ENCODE measurements at regions not wholly inside any gene's neighbourhood (a gene's known extent, or its start where the extent isn't known, plus 50 kb on each side); places are given as distances from the start of the nearest gene placed in this dataset.

DNA sequence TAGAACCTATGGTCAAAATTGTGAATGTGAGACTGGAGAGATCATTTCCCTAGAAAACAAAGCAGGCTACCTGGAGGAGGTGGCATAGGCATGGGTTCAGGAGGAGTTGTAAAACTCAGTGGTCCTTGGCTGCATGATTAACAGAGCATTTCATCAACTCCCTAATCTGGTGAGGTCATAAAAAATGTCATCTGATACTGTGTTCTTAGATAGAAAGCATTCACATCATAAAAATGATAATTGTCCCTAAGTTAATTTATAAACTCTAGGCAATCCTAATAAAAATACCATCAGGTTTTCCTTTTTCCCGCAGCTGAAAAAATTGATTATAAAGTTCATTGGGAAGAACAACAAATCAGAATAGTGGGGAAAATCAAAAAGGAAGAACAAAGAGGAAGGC, 60.6 kb upstream of the GALNT10 start:
- TF ChIP-seq, protein P1, sequence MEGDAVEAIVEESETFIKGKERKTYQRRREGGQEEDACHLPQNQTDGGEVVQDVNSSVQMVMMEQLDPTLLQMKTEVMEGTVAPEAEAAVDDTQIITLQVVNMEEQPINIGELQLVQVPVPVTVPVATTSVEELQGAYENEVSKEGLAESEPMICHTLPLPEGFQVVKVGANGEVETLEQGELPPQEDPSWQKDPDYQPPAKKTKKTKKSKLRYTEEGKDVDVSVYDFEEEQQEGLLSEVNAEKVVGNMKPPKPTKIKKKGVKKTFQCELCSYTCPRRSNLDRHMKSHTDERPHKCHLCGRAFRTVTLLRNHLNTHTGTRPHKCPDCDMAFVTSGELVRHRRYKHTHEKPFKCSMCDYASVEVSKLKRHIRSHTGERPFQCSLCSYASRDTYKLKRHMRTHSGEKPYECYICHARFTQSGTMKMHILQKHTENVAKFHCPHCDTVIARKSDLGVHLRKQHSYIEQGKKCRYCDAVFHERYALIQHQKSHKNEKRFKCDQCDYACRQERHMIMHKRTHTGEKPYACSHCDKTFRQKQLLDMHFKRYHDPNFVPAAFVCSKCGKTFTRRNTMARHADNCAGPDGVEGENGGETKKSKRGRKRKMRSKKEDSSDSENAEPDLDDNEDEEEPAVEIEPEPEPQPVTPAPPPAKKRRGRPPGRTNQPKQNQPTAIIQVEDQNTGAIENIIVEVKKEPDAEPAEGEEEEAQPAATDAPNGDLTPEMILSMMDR (IDR thresholded peaks at IDR 0.05): no peak
- no peak for TF ChIP-seq POLR2A (IDR thresholded peaks at IDR 0.05)

Data from heart left ventricle (tissue), 13 donors.